Lung (tissue), 11 donors: ENCODE measurements at regions not wholly inside any gene's neighbourhood (a gene's known extent, or its start where the extent isn't known, plus 50 kb on each side); places are given as distances from the start of the nearest gene placed in this dataset.

ENCODE experiments used
- ATAC-seq: fragments of 200-7000 bp; cut with Tn5 transposase; one replicate; pipeline ENCODE4 v1.9.1; 2020; ENCODE audit warnings: moderate number of reproducible peaks; ENCODE audit not compliant: insufficient read depth, low FRiP score
- DNase-seq, 3 donors: peaks; one replicate each; pipeline ENCODE4 v3.0.0-alpha.2; 2013 to 2017
- H3K27ac ChIP-seq, 2 donors: one replicate each; pipeline ENCODE4 v1.5.1; 2013; ENCODE audit warnings: mild to moderate bottlenecking in 2 of 2, moderate library complexity in 2 of 2, control low read depth in 1 of 2, inconsistent platforms in 1 of 2, low read depth in 1 of 2, low read length in 1 of 2
- H3K27me3 ChIP-seq, 3 donors: one replicate each; pipeline ENCODE4 v1.5.1; 2013; ENCODE audit warnings: low read length in 2 of 3; ENCODE audit not compliant: control insufficient read depth in 3 of 3, insufficient read depth in 3 of 3
- H3K36me3 ChIP-seq, 4 donors: one replicate each; pipeline ENCODE4 v1.5.1; 2013; ENCODE audit warnings: low read length in 4 of 4, mild to moderate bottlenecking in 1 of 4, moderate library complexity in 1 of 4; ENCODE audit not compliant: control insufficient read depth in 4 of 4, insufficient read depth in 4 of 4
- H3K4me1 ChIP-seq, 5 donors: one replicate each; pipeline ENCODE4 v1.5.1; 2013; ENCODE audit warnings: low read length in 5 of 5, mild to moderate bottlenecking in 2 of 5, moderate library complexity in 1 of 5; ENCODE audit not compliant: control insufficient read depth in 5 of 5, insufficient read depth in 5 of 5
- H3K4me3 ChIP-seq: one replicate; pipeline ENCODE4 v1.5.1; 2013; ENCODE audit warnings: mild to moderate bottlenecking, control low read depth, moderate library complexity
- H3K9ac ChIP-seq, 2 donors: one replicate each; pipeline ENCODE4 v1.5.1; 2013; ENCODE audit warnings: low read length in 2 of 2, control low read depth in 1 of 2; ENCODE audit not compliant: insufficient read depth in 1 of 2
- H3K9me3 ChIP-seq, 4 donors: one replicate each; pipeline ENCODE4 v1.5.1; 2013; ENCODE audit warnings: low read length in 3 of 4, mild to moderate bottlenecking in 1 of 4, moderate library complexity in 1 of 4; ENCODE audit not compliant: control insufficient read depth in 4 of 4, insufficient read depth in 3 of 4
- WGBS, 2 donors: extraction: QIAGEN DNeasy Blood & Tissue Kit; methylation state at CpG; one replicate each; pipeline ENCODE4 v1.1.7; 2013; 5-methylcytosine and 5-hydroxymethylcytosine counted together
- TF ChIP-seq, protein P1 (sequence below): IDR thresholded peaks from 2 replicates; pipeline ENCODE4 v1.5.1; 2012; ENCODE audit warnings: mild to moderate bottlenecking; ENCODE audit errors: control extremely low read depth, extremely low read depth
- donor health status: control.
- donor health status: control.
- donor health status: Bipolar disorder and iron deficiency.
- donor health status: healthy.
- donor health status: DM: yes; HTN: yes; CAD: no.

DNA sequence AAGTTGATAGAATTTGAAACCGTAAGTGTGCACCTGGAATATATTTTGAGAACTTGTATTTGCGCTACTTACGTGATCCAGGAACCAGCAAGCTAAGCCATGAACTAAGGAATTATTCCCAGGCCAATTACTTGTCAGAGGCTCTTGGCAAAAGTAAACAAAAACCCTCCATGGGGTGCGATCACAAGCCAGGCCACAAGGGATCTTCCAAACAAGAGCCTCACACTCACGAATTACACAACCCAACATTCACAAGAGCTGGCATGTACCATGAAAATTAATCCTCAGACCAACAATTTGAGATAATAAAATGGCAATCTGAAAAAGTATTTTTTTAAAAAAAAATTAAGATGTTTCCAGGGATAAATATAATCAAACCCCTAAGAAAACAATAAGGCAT is 467.0 kb upstream of the AKR1E2 start:
- Histone ChIP-seq H3K9ac (no peak overlapping the region), H3K9me3 (no peaks in the 10 kb centered on the region), H3K4me1 (peaks cover 0 to 7% (median 0%) of the 10 kb centered on the region in 5 donors), H3K27me3 (no peaks in the 10 kb centered on the region), H3K36me3 (no peaks in the 10 kb centered on the region), H3K27ac (no peak overlapping the region), H3K4me3 (no peak overlapping the region)
- ATAC-seq (no peak), DNase-seq (no peak)
- WGBS, 2 donors, result 75 to 90% methylated on average over 5 of the region's 5 CpGs
- TF ChIP-seq, protein P1, sequence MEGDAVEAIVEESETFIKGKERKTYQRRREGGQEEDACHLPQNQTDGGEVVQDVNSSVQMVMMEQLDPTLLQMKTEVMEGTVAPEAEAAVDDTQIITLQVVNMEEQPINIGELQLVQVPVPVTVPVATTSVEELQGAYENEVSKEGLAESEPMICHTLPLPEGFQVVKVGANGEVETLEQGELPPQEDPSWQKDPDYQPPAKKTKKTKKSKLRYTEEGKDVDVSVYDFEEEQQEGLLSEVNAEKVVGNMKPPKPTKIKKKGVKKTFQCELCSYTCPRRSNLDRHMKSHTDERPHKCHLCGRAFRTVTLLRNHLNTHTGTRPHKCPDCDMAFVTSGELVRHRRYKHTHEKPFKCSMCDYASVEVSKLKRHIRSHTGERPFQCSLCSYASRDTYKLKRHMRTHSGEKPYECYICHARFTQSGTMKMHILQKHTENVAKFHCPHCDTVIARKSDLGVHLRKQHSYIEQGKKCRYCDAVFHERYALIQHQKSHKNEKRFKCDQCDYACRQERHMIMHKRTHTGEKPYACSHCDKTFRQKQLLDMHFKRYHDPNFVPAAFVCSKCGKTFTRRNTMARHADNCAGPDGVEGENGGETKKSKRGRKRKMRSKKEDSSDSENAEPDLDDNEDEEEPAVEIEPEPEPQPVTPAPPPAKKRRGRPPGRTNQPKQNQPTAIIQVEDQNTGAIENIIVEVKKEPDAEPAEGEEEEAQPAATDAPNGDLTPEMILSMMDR, result no peak

DNA sequence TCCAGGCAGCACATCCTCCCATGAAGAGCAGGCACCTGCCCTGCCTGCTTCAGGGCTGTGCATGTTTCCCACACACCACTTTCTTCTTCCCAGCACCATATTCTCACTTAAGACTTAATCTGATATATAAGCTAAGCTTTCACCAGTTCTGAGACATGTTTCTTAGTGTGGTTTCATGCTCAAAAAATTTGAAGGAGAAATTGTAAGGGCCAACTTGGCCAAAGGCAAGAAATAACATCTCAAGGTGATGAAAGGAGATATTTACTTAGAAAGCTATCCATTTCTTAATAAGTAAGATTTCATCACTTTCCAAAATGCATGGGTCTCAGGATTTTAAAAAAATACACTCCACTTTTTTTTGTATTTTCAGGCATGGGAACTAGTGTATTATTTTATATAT is 468.1 kb upstream of the AKR1E2 start:
- TF ChIP-seq, protein P1, result no peak
- Histone ChIP-seq H3K9me3 (no peaks in the 10 kb centered on the region), H3K36me3 (no peaks in the 10 kb centered on the region), H3K4me3 (no peak overlapping the region), H3K9ac (no peak overlapping the region), H3K27me3 (no peaks in the 10 kb centered on the region), H3K4me1 (peaks cover 0 to 10% (median 0%) of the 10 kb centered on the region in 5 donors), H3K27ac (no peak overlapping the region)
- DNase-seq, result no peak
- ATAC-seq, result no peak

DNA sequence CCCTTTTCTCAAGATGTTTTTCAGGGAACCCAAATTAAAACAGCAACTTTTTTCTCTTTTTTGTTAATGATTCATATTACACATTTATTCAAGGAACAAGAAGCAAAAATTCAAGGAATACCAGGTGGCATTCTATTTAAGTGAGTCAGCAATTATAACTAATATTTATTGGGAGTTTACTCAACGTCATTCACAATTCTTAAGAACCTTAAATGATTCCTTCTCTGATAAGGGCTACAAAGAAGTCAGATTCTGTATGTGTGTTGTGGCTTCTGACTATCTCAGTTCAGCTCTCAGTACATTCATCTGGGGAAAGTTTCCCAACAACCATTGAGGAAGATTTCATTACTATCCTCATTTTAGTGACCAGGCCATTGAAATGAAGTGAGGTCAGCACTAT is 470.7 kb upstream of the AKR1E2 start:
- no peak overlapping the region for H3K9ac ChIP-seq
- DNase-seq (no peak), ATAC-seq (no peak)
- H3K27ac ChIP-seq, result no peak overlapping the region
- no peaks in the 10 kb centered on the region for H3K27me3 ChIP-seq
- no peak overlapping the region for H3K4me3 ChIP-seq
- WGBS, 2 donors, result 75 to 86% methylated on average over 1 of the region's 1 CpG
- TF ChIP-seq, protein P1, result no peak
- H3K36me3 ChIP-seq, result no peaks in the 10 kb centered on the region
- peaks cover 0 to 18% (median 4%) of the 10 kb centered on the region in 5 donors for H3K4me1 ChIP-seq
- H3K9me3 ChIP-seq, result no peaks in the 10 kb centered on the region

DNA sequence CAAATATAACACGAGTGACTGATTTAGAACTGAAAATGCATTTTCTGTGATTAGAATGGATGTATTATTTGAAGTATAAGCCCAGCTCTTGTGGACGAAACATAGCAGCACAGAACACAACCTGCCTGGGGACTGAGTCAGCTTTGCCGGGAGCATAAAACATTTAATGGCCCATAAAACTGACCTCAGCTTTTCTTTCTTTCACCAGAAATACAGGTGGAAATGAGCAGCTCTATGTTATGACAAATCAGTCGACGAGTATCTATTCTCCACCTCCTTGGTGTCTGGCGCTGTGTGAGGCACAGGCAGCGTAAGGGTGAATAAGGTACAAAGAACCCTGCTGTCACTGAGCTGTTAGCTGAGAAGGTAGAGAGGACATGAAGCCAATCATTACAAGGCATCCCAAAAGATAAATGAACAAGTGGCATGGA is 471.6 kb upstream of the AKR1E2 start:
- no peak for DNase-seq
- TF ChIP-seq, protein P1, result no peak
- Histone ChIP-seq H3K9ac (no peak overlapping the region), H3K27me3 (no peaks in the 10 kb centered on the region), H3K9me3 (no peaks in the 10 kb centered on the region), H3K4me3 (no peak overlapping the region), H3K4me1 (peaks cover 0 to 18% (median 4%) of the 10 kb centered on the region in 5 donors), H3K27ac (no peak overlapping the region), H3K36me3 (no peaks in the 10 kb centered on the region)
- no peak for ATAC-seq
- WGBS, 2 donors, result 82 to 93% methylated on average over 7 of the region's 7 CpGs
